ENCODE measurements at regions not wholly inside any gene's neighbourhood (a gene's known extent, or its start where the extent isn't known, plus 50 kb on each side); places are given as distances from the start of the nearest gene placed in this dataset.

- WGBS, 2 donors, result 74 to 76% methylated on average over 6 of the region's 6 CpGs
- DNase-seq, result no peak
- intact Hi-C loops (cut with DNase I; ENCODE audit: low total_unique reads), result no loop called here
Observed at GRCh38 chr16:17998996-17999395, 337.5 kb downstream of the NPIPA8 start.

GRCh38 chr16:17998550-17998949, 338.0 kb downstream of the NPIPA8 start:
- TF ChIP-seq CTCF (IDR thresholded peaks at IDR 0.05) (no peak), POLR2A (IDR thresholded peaks at IDR 0.05) (no peak)
- Histone ChIP-seq H3K27ac (no peak overlapping the region), H3K9me3 (no peaks in the 10 kb centered on the region), H3K4me3 (no peak overlapping the region), H3K36me3 (ENCODE audit: low read depth, missing control alignments) (no peaks in the 10 kb centered on the region), H3K27me3 (no peaks in the 10 kb centered on the region), H3K4me1 (no peaks in the 10 kb centered on the region)
- intact Hi-C loops (cut with DNase I; ENCODE audit: low total_unique reads), result no loop called here
- no peak for DNase-seq
- WGBS, 2 donors, result 92 to 100% methylated on average over 1 of the region's 1 CpG

More at GRCh38 chr16:17998996-17999395, 337.5 kb downstream of the NPIPA8 start:
- no peak overlapping the region for H3K4me3 ChIP-seq
- H3K27ac ChIP-seq, result no peak overlapping the region
- TF ChIP-seq POLR2A (IDR thresholded peaks at IDR 0.05) (no peak), CTCF (IDR thresholded peaks at IDR 0.05) (no peak)
- H3K27me3 ChIP-seq, result no peaks in the 10 kb centered on the region
- H3K9me3 ChIP-seq, result no peaks in the 10 kb centered on the region
- H3K4me1 ChIP-seq, result no peaks in the 10 kb centered on the region
- H3K36me3 ChIP-seq (ENCODE audit: low read depth, missing control alignments), result no peaks in the 10 kb centered on the region

GRCh38 chr16:17994027-17994426, 342.5 kb downstream of the NPIPA8 start:
- TF ChIP-seq POLR2A (IDR thresholded peaks at IDR 0.05), result no peak
- TF ChIP-seq CTCF (IDR thresholded peaks at IDR 0.05), result no peak
- intact Hi-C loops (cut with DNase I; ENCODE audit: low total_unique reads), result no loop called here
- H3K27me3 ChIP-seq, result no peaks in the 10 kb centered on the region
- H3K4me1 ChIP-seq, result no peaks in the 10 kb centered on the region
- H3K27ac ChIP-seq, result no peak overlapping the region
- 43 to 48% methylated on average over 5 of the region's 5 CpGs for WGBS, 2 donors
- no peak for DNase-seq
- H3K4me3 ChIP-seq, result no peak overlapping the region
- no peaks in the 10 kb centered on the region for H3K36me3 ChIP-seq (ENCODE audit: low read depth, missing control alignments)
- H3K9me3 ChIP-seq, result no peaks in the 10 kb centered on the region

GRCh38 chr16:17992416-17992815, 344.1 kb downstream of the NPIPA8 start:
- TF ChIP-seq CTCF (IDR thresholded peaks at IDR 0.05) (no peak), POLR2A (IDR thresholded peaks at IDR 0.05) (no peak)
- DNase-seq, result no peak
- H3K9me3 ChIP-seq, result no peaks in the 10 kb centered on the region
- no peaks in the 10 kb centered on the region for H3K36me3 ChIP-seq (ENCODE audit: low read depth, missing control alignments)
- no peak overlapping the region for H3K27ac ChIP-seq
- intact Hi-C loops (cut with DNase I; ENCODE audit: low total_unique reads), result no loop called here
- no peaks in the 10 kb centered on the region for H3K27me3 ChIP-seq
- no peaks in the 10 kb centered on the region for H3K4me1 ChIP-seq
- no peak overlapping the region for H3K4me3 ChIP-seq

GRCh38 chr16:17989255-17989654, 347.3 kb downstream of the NPIPA8 start:
- H3K9me3 ChIP-seq, result no peaks in the 10 kb centered on the region
- 75 to 79% methylated on average over 4 of the region's 4 CpGs for WGBS, 2 donors
- intact Hi-C loops (cut with DNase I; ENCODE audit: low total_unique reads), result no loop called here
- H3K27me3 ChIP-seq, result no peaks in the 10 kb centered on the region
- H3K4me1 ChIP-seq, result no peaks in the 10 kb centered on the region
- DNase-seq, result no peak
- no peak for TF ChIP-seq POLR2A (IDR thresholded peaks at IDR 0.05)
- TF ChIP-seq CTCF (IDR thresholded peaks at IDR 0.05), result no peak
- no peaks in the 10 kb centered on the region for H3K36me3 ChIP-seq (ENCODE audit: low read depth, missing control alignments)
- H3K4me3 ChIP-seq, result no peak overlapping the region
- no peak overlapping the region for H3K27ac ChIP-seq
